ENCODE measurements at regions not wholly inside any gene's neighbourhood (a gene's known extent, or its start where the extent isn't known, plus 50 kb on each side); places are given as distances from the start of the nearest gene placed in this dataset.
"Not testable (repeated sequence)": the region's sequence is repeated elsewhere in the genome, so short reads cannot be mapped to it uniquely, and the experiment has no call there.

- DNase-seq (ENCODE audit: low spot score), result no peak
Observed at GRCh38 chr7:94174956-94175355, 170.8 kb upstream of the BET1 start.

- DNase-seq (ENCODE audit: low spot score), result no peak
Observed at GRCh38 chr7:94176694-94177200, 172.6 kb upstream of the BET1 start.

GRCh38 chr7:94177441-94177840 lies 173.3 kb upstream of the BET1 start:
- no peak for DNase-seq (ENCODE audit: low spot score)

GRCh38 chr7:94178230-94178629 lies 174.1 kb upstream of the BET1 start:
- DNase-seq (ENCODE audit: low spot score), result no peak

- no peak for DNase-seq (ENCODE audit: low spot score)
Observed at GRCh38 chr7:94179466-94179865, 175.3 kb upstream of the BET1 start.

- no peak for DNase-seq (ENCODE audit: low spot score)
Observed at GRCh38 chr7:94182066-94182465, 177.9 kb upstream of the BET1 start.

GRCh38 chr7:94182721-94183120 lies 178.6 kb upstream of the BET1 start:
- no peak for DNase-seq (ENCODE audit: low spot score)

GRCh38 chr7:94183289-94183749 lies 179.2 kb upstream of the BET1 start:
- DNase-seq (ENCODE audit: low spot score), result no peak

GRCh38 chr7:94183891-94184290 lies 179.7 kb upstream of the BET1 start:
- no peak for DNase-seq (ENCODE audit: low spot score)

- no peak for DNase-seq (ENCODE audit: low spot score)
Observed at GRCh38 chr7:94188350-94188749, 184.2 kb upstream of the BET1 start.

- no peak for DNase-seq (ENCODE audit: low spot score)
Observed at GRCh38 chr7:94190599-94191061, 186.5 kb upstream of the BET1 start.

- DNase-seq (ENCODE audit: low spot score), result not testable (repeated sequence)
Observed at GRCh38 chr7:94194426-94194825, 190.3 kb upstream of the BET1 start.

- no peak for DNase-seq (ENCODE audit: low spot score)
Observed at GRCh38 chr7:94195201-94195600, 191.0 kb upstream of the BET1 start.

GRCh38 chr7:94195813-94196212 lies 191.7 kb upstream of the BET1 start:
- no peak for DNase-seq (ENCODE audit: low spot score)

- no peak for DNase-seq (ENCODE audit: low spot score)
Observed at GRCh38 chr7:94205529-94205928, 189.2 kb upstream of the COL1A2 start.

GRCh38 chr7:94206295-94206694 lies 188.4 kb upstream of the COL1A2 start:
- no peak for DNase-seq (ENCODE audit: low spot score)

- no peak for DNase-seq (ENCODE audit: low spot score)
Observed at GRCh38 chr7:94212160-94212559, 182.5 kb upstream of the COL1A2 start.

GRCh38 chr7:94216944-94217461 lies 177.7 kb upstream of the COL1A2 start:
- DNase-seq (ENCODE audit: low spot score), result no peak

- DNase-seq (ENCODE audit: low spot score), result no peak
Observed at GRCh38 chr7:94217766-94218165, 176.9 kb upstream of the COL1A2 start.

GRCh38 chr7:94222516-94222915 lies 172.2 kb upstream of the COL1A2 start:
- DNase-seq (ENCODE audit: low spot score), result no peak

GRCh38 chr7:94223375-94224084 lies 171.2 kb upstream of the COL1A2 start:
- no peak for DNase-seq (ENCODE audit: low spot score)

GRCh38 chr7:94228223-94228622 lies 166.5 kb upstream of the COL1A2 start:
- DNase-seq (ENCODE audit: low spot score), result no peak

GRCh38 chr7:94228678-94229077 lies 166.0 kb upstream of the COL1A2 start:
- DNase-seq (ENCODE audit: low spot score), result no peak

GRCh38 chr7:94231305-94231704 lies 163.4 kb upstream of the COL1A2 start:
- no peak for DNase-seq (ENCODE audit: low spot score)
